Erythroblast (primary cell): ENCODE measurements at regions not wholly inside any gene's neighbourhood (a gene's known extent, or its start where the extent isn't known, plus 50 kb on each side); places are given as distances from the start of the nearest gene placed in this dataset.
"Not testable (repeated sequence)": the region's sequence is repeated elsewhere in the genome, so short reads cannot be mapped to it uniquely, and the experiment has no call there.

Experiments
- GATA1 ChIP-seq: IDR thresholded peaks from 2 replicates; pipeline ENCODE4 v1.6.1; 2011; ENCODE audit warnings: low read depth, mild to moderate bottlenecking, control low read depth, low read length, moderate library complexity
- POLR2A ChIP-seq: IDR thresholded peaks from 2 replicates; pipeline ENCODE4 v1.6.1; 2011; ENCODE audit warnings: mild to moderate bottlenecking, low read length

- TF ChIP-seq POLR2A, GATA1: not testable (repeated sequence)
Measured at GRCh38 chr10:15421875-15422274, 50.8 kb upstream of the FAM171A1 start.
